ENCODE measurements at regions not wholly inside any gene's neighbourhood (a gene's known extent, or its start where the extent isn't known, plus 50 kb on each side); places are given as distances from the start of the nearest gene placed in this dataset.
A peak's percentile ranks its signal among the peaks of the same experiment; 100 is the strongest.
"Not testable (repeated sequence)": the region's sequence is repeated elsewhere in the genome, so short reads cannot be mapped to it uniquely, and the experiment has no call there.

- no peak for DNase-seq
Observed at GRCh38 chr18:21928925-21929324, 188.3 kb downstream of the MIB1 start.

GRCh38 chr18:21930177-21930576 is 189.6 kb downstream of the MIB1 start:
- no peak for DNase-seq

- DNase-seq = no peak
Observed at GRCh38 chr18:21933931-21934765, 193.6 kb downstream of the MIB1 start.

- no peak for DNase-seq
Observed at GRCh38 chr18:21934766-21935015, 194.1 kb downstream of the MIB1 start.

- DNase-seq = no peak
Observed at GRCh38 chr18:21943456-21943855, 202.9 kb downstream of the MIB1 start.

- DNase-seq = no peak
Observed at GRCh38 chr18:21949326-21950015, 208.9 kb downstream of the MIB1 start.

GRCh38 chr18:21955757-21956652 is 213.4 kb upstream of the GATA6 start:
- peak; percentile 75 to 88 (median 76) for DNase-seq

- DNase-seq = no peak
Observed at GRCh38 chr18:21958263-21958662, 211.1 kb upstream of the GATA6 start.

- no peak for DNase-seq
Observed at GRCh38 chr18:21958707-21959450, 210.5 kb upstream of the GATA6 start.

GRCh38 chr18:21960189-21960588 is 209.2 kb upstream of the GATA6 start:
- DNase-seq = no peak

- no peak for DNase-seq
Observed at GRCh38 chr18:21963336-21963735, 206.1 kb upstream of the GATA6 start.

GRCh38 chr18:21968338-21968737 is 201.1 kb upstream of the GATA6 start:
- DNase-seq = no peak

GRCh38 chr18:21972281-21972680 is 197.1 kb upstream of the GATA6 start:
- no peak for DNase-seq

- DNase-seq = not testable (repeated sequence)
Observed at GRCh38 chr18:21975954-21976353, 193.4 kb upstream of the GATA6 start.

- no peak for DNase-seq
Observed at GRCh38 chr18:21978546-21979170, 190.7 kb upstream of the GATA6 start.

GRCh38 chr18:21979171-21979560 is 190.2 kb upstream of the GATA6 start:
- no peak for DNase-seq

- DNase-seq = no peak
Observed at GRCh38 chr18:21979759-21980158, 189.6 kb upstream of the GATA6 start.

- DNase-seq = no peak
Observed at GRCh38 chr18:21980744-21981143, 188.6 kb upstream of the GATA6 start.

- not testable (repeated sequence) for DNase-seq
Observed at GRCh38 chr18:21981489-21981888, 187.9 kb upstream of the GATA6 start.

- no peak for DNase-seq
Observed at GRCh38 chr18:21991081-21991534, 178.3 kb upstream of the GATA6 start.

- DNase-seq = no peak
Observed at GRCh38 chr18:21991886-21992285, 177.5 kb upstream of the GATA6 start.

- DNase-seq = no peak
Observed at GRCh38 chr18:21996351-21996826, 173.0 kb upstream of the GATA6 start.

Data from suppressor macrophage treated with lipopolysaccharide for 1 hour (primary cell).